HepG2 (cell line): ENCODE measurements at regions not wholly inside any gene's neighbourhood (a gene's known extent, or its start where the extent isn't known, plus 50 kb on each side); places are given as distances from the start of the nearest gene placed in this dataset.

Experiments
- ATAC-seq: fragments of 200-7000 bp; cut with Tn5 transposase; 3 replicates; pipeline ENCODE4 v1.9.1; 2020; ENCODE audit warnings: mild to moderate bottlenecking, moderate library complexity
- BruUV-seq: library from RNA; stranded (reverse); fragments of 400-500 nt; replicated peaks from 2 replicates; lab custom pipeline; 2021; lab: Mats Ljungman, UMichigan
- CTCF ChIA-PET: fragments of 300-600 bp; formaldehyde crosslinking; extraction: SDS; loops from one replicate; lab custom pipeline; 2021; ENCODE audit warnings: low total read pairs, inconsistent platforms, low intra/inter-chr PET ratio; lab: Yijun Ruan, JAX
- POLR2A ChIA-PET: fragments of 350-600 bp; sonication (Branson Sonifier 250); formaldehyde crosslinking; loops from one replicate; lab custom pipeline; 2020; ENCODE audit warnings: antibody characterized with exemption, inconsistent platforms; lab: Yijun Ruan, JAX
- DNase-seq: peaks from one replicate; pipeline ENCODE4 v3.0.0-alpha.2; 2015; ENCODE audit warnings: low spot score
- FAIRE-seq: peaks from 3 replicates; lab custom pipeline; 2011; peaks lifted over from hg19 to GRCh38; lab: Jason Lieb, UNC
- H2AFZ ChIP-seq: one replicate; pipeline ENCODE4 v1.6.1; 2011; ENCODE audit warnings: low read length, inconsistent platforms
- H3K27ac ChIP-seq: fragments of 300-600 bp; 3 replicates; pipeline ENCODE4 v1.8.0; 2011; ENCODE audit warnings: mixed run types, mild to moderate bottlenecking, mixed read lengths, low read length, inconsistent platforms; ENCODE audit not compliant: insufficient read depth; ENCODE audit errors: extremely low read length
- H3K27me3 ChIP-seq, 2 experiments: fragments of 200-600 bp in 1 of 2; 2 replicates in 1 of 2; 3 replicates in 1 of 2; pipeline versions ENCODE4 v1.6.0 to v1.8.0; 2011; ENCODE audit warnings: low read length in 2 of 2, mild to moderate bottlenecking in 2 of 2, moderate library complexity in 2 of 2, inconsistent platforms in 1 of 2; ENCODE audit not compliant: insufficient read depth in 2 of 2, control insufficient read depth in 1 of 2
- H3K36me3 ChIP-seq, 2 experiments: fragments of 200-600 bp in 1 of 2; replicated peaks in 1 of 2; 2 replicates in 1 of 2; 3 replicates in 1 of 2; pipeline versions ENCODE4 v1.5.1 to v1.8.0; 2011; ENCODE audit warnings: low read length in 2 of 2, inconsistent platforms in 1 of 2; ENCODE audit not compliant: insufficient read depth in 2 of 2, control insufficient read depth in 1 of 2
- H3K4me1 ChIP-seq: 2 replicates; pipeline ENCODE4 v1.5.1; 2012; ENCODE audit warnings: low read length, inconsistent platforms; ENCODE audit not compliant: insufficient read depth
- H3K4me2 ChIP-seq: 2 replicates; pipeline ENCODE4 v1.6.0; 2011; ENCODE audit warnings: low read depth, low read length, inconsistent platforms
- H3K4me3 ChIP-seq, 3 experiments: fragments of 200-600 bp in 1 of 3; sonication (generic), shearing (Covaris generic) in 1 of 3; replicated peaks in 1 of 3; 2 replicates each; pipeline ENCODE4 v1.5.1; 2011 to 2016; ENCODE audit warnings: low read length in 3 of 3, inconsistent platforms in 2 of 3, low read depth in 2 of 3, mild to moderate bottlenecking in 2 of 3, control low read depth in 1 of 3, mixed read lengths in 1 of 3; ENCODE audit not compliant: insufficient read depth in 1 of 3
- H3K79me2 ChIP-seq: one replicate; pipeline ENCODE4 v1.6.1; 2011; ENCODE audit warnings: low read length, inconsistent platforms; ENCODE audit not compliant: insufficient read depth
- H3K9ac ChIP-seq: 2 replicates; pipeline ENCODE4 v1.6.0; 2011; ENCODE audit warnings: mild to moderate bottlenecking, low read depth, low read length, inconsistent platforms; ENCODE audit not compliant: insufficient read depth
- H3K9me3 ChIP-seq: 2 replicates; pipeline ENCODE4 v1.5.1; 2012; ENCODE audit warnings: mild to moderate bottlenecking, low read length
- H4K20me1 ChIP-seq: 2 replicates; pipeline ENCODE4 v1.6.0; 2011; ENCODE audit warnings: inconsistent platforms, mild to moderate bottlenecking, low read length, moderate library complexity; ENCODE audit not compliant: insufficient read depth
- CEBPB ChIP-seq: IDR thresholded peaks from 2 replicates; pipeline ENCODE4 v1.6.1; 2011; ENCODE audit warnings: low read depth, low read length, improper control_type of control experiment, borderline replicate concordance
- GLI4 ChIP-seq: sonication (generic); formaldehyde crosslinking; IDR thresholded peaks from 2 replicates; pipeline ENCODE4 v1.5.1; 2020; ENCODE audit warnings: missing genetic modification reagents, mild to moderate bottlenecking, moderate library complexity, borderline replicate concordance
- HIVEP1 ChIP-seq: sonication (generic); formaldehyde crosslinking; IDR thresholded peaks from 2 replicates; pipeline ENCODE4 v1.4.0; 2020; ENCODE audit warnings: mild to moderate bottlenecking, missing genetic modification reagents
- PLRG1 ChIP-seq: fragments of 450-650 bp; conservative IDR thresholded peaks from 2 replicates; pipeline ENCODE4 v1.6.1; 2016
- SP5 ChIP-seq: IDR thresholded peaks from 2 replicates; pipeline ENCODE4 v1.6.1; 2016; ENCODE audit warnings: low read depth, borderline replicate concordance
- U2AF1 ChIP-seq: fragments of 200-400 bp; formaldehyde crosslinking; optimal IDR thresholded peaks from 2 replicates; pipeline ENCODE3; 2017; ENCODE audit warnings: mild to moderate bottlenecking, low read depth, low read length
- ZNF639 ChIP-seq: conservative IDR thresholded peaks from 2 replicates; pipeline ENCODE4 v1.6.1; 2018; ENCODE audit warnings: missing genetic modification reagents
- ZNF83 ChIP-seq: sonication (generic); formaldehyde crosslinking; IDR thresholded peaks from 2 replicates; pipeline ENCODE4 v1.4.0; 2020; ENCODE audit warnings: missing genetic modification reagents, mild to moderate bottlenecking, borderline replicate concordance
- ZSCAN25 ChIP-seq: sonication (generic); formaldehyde crosslinking; IDR thresholded peaks from 2 replicates; pipeline ENCODE4 v1.8.0; 2022; ENCODE audit warnings: mild to moderate bottlenecking, missing genetic modification reagents
- WGBS: methylation state at CpG from one replicate; pipeline ENCODE4 v1.1.6; 2017; ENCODE audit warnings: low lambda C conversion rate; 5-methylcytosine and 5-hydroxymethylcytosine counted together
- in situ Hi-C: cut with HindIII; loops from 2 replicates; pipeline ENCODE4 v1.10.0; 2017; ENCODE audit warnings: low pct_unique_long_range_greater_than_20kb; ENCODE audit not compliant: extremely low pct_ligation_motif_present
- intact Hi-C: fragments of 100-400 bp; cut with micrococcal nuclease; formaldehyde crosslinking; loops from one replicate; pipeline ENCODE4 v1.10.0; 2022; ENCODE audit not compliant: unreplicated experiment
- TF ChIP-seq, protein P1 (sequence below): sonication (generic); formaldehyde crosslinking; IDR thresholded peaks from 2 replicates; pipeline ENCODE4 v1.5.0; 2020; ENCODE audit warnings: mild to moderate bottlenecking, low read depth, missing genetic modification reagents, borderline replicate concordance

DNA sequence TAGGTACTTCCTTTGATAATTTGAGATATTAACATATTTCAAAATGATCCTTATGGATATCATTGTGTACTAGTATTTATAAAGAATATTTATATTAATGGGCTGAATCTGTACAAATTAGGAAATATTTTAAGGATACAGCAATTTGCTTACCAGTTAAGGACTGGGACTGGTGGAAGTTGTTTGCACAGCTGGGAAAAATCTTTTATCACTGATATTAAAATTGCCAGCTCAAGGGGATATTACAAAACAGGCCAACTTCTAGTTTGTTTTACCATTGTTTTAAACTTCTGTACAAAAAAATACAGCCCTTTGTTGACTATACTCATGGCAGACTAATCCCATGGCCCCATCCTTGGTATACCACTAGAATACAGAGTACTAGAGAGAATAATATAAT lies 133.2 kb upstream of the DDHD1 start:
- no peak for DNase-seq
- no peak for TF ChIP-seq U2AF1
- TF ChIP-seq, protein P1, sequence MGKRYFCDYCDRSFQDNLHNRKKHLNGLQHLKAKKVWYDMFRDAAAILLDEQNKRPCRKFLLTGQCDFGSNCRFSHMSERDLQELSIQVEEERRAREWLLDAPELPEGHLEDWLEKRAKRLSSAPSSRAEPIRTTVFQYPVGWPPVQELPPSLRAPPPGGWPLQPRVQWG (CRISPR knock-in tag), result no peak
- TF ChIP-seq PLRG1, result no peak
- TF ChIP-seq ZSCAN25, result no peak
- TF ChIP-seq SP5, result no peak
- TF ChIP-seq, all 625 proteins: peak for 0
- H3K27ac ChIP-seq, result no peak overlapping the region
- no peaks in the 10 kb centered on the region for H4K20me1 ChIP-seq
- no TSS peak for BruUV-seq
- ATAC-seq (no peak), FAIRE-seq (no peak)
- ChIA-PET POLR2A (no interaction called here), CTCF (no interaction called here)
- H3K4me2 ChIP-seq, result no peak overlapping the region
- no peak overlapping the region for H3K4me3 ChIP-seq
- H2AFZ ChIP-seq, result no peak overlapping the region
- intact Hi-C loops (no loop called here), in situ Hi-C loops (no loop called here)
- H3K9ac ChIP-seq, result no peak overlapping the region
- H3K4me1 ChIP-seq, result no peaks in the 10 kb centered on the region
- H3K79me2 ChIP-seq, result no peaks in the 10 kb centered on the region
- H3K9me3 ChIP-seq, result no peaks in the 10 kb centered on the region
- H3K36me3 ChIP-seq, result no peaks in the 10 kb centered on the region
- peaks cover 0 to 3% of the 10 kb centered on the region in 2 experiments; a peak in 1 of 5 replicates for H3K27me3 ChIP-seq

DNA sequence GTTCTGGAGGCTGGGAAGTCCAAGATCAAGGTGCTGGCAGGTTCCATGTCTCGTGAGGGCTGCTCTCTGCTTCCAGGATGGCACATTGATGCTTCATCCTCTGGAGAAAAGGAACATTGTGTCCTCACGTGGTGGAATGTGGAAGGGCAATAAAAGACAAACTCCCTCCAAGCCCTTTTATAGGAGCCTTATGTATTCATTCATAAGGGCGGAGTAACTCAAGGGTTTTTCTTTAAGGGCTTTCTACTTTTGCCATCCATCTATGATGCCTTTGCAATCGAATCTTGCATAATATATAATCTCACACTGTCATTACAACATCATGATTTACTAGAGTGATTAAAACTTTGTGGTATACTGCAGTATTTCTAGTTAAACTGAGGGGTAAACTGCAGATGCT lies 132.7 kb upstream of the DDHD1 start:
- 8% methylated on average over 4 of the region's 4 CpGs for WGBS
- Histone ChIP-seq H3K4me1 (no peaks in the 10 kb centered on the region), H3K27ac (no peak overlapping the region), H3K4me3 (no peak overlapping the region), H3K9ac (no peak overlapping the region), H3K4me2 (no peak overlapping the region), H3K79me2 (no peaks in the 10 kb centered on the region)
- CTCF ChIA-PET, result no interaction called here
- intact Hi-C loops (no loop called here), in situ Hi-C loops (no loop called here)
- FAIRE-seq, result no peak
- TF ChIP-seq ZNF83 (CRISPR knock-in tag), result no peak
- peak; percentile 23; the same call in 1 of the 2 replicates for TF ChIP-seq CEBPB
- no peak for TF ChIP-seq GLI4 (CRISPR knock-in tag)
- no peak for TF ChIP-seq HIVEP1 (CRISPR knock-in tag)
- no peak for TF ChIP-seq ZNF639 (CRISPR knock-in tag)
- TF ChIP-seq, all 625 proteins: peak for 1
- Histone ChIP-seq H3K36me3 (no peaks in the 10 kb centered on the region), H3K27me3 (peaks cover 0 to 3% of the 10 kb centered on the region in 2 experiments; a peak in 1 of 5 replicates), H4K20me1 (no peaks in the 10 kb centered on the region), H2AFZ (no peak overlapping the region), H3K9me3 (no peaks in the 10 kb centered on the region)
- ATAC-seq, result no peak
- POLR2A ChIA-PET, result no interaction called here
- no peak for DNase-seq
- no TSS peak for BruUV-seq
